T-cell (primary cell): ENCODE measurements at regions not wholly inside any gene's neighbourhood (a gene's known extent, or its start where the extent isn't known, plus 50 kb on each side); places are given as distances from the start of the nearest gene placed in this dataset.

Experiments used
- ATAC-seq, 4 experiments: fragments of 200-7000 bp in 3 of 4; fragments of 150-1000 bp in 1 of 4; cut with Tn5 transposase; replicated peaks in 1 of 4; 1 replicate in 3 of 4; 2 replicates in 1 of 4; pipeline ENCODE4 v1.10.0; 2021; ENCODE audit warnings: moderate library complexity in 3 of 4, mild to moderate bottlenecking in 2 of 4, moderate number of reproducible peaks in 1 of 4
- CTCF ChIA-PET, 2 donors: fragments of 300-600 bp; sonication (Branson Sonifier 250); formaldehyde crosslinking; loops; one replicate each; lab custom pipeline; 2022; ENCODE audit warnings: antibody characterized with exemption in 2 of 2; lab: Charles Lee
- POLR2A ChIA-PET, 2 donors: fragments of 300-600 bp; sonication (Branson Sonifier 250); formaldehyde crosslinking; loops; one replicate each; lab custom pipeline; 2022; ENCODE audit warnings: antibody characterized with exemption in 2 of 2; lab: Charles Lee
- DNase-seq, 35 experiments: peaks; one replicate each; pipeline versions ENCODE4 v3.0.0 to v3.0.0-alpha.2; 2013 to 2023
- H3K27ac ChIP-seq: one replicate; pipeline ENCODE4 v1.5.1; 2013; ENCODE audit warnings: low read length
- H3K27me3 ChIP-seq, 2 experiments: replicated peaks in 1 of 2; 1 replicate in 1 of 2; 2 replicates in 1 of 2; pipeline versions ENCODE4 v1.6.1 to v1.7.0; 2013; ENCODE audit warnings: low read length in 1 of 2, mixed read lengths in 1 of 2; ENCODE audit not compliant: control insufficient read depth in 2 of 2, insufficient read depth in 2 of 2; ENCODE audit errors: extremely low read depth in 1 of 2
- H3K36me3 ChIP-seq, 2 donors: 1 replicate in 1 of 2; 2 replicates in 1 of 2; pipeline versions ENCODE4 v1.6.1 to v1.7.0; 2013; ENCODE audit warnings: low read length in 1 of 2; ENCODE audit not compliant: control insufficient read depth in 2 of 2, insufficient read depth in 1 of 2; ENCODE audit errors: extremely low read depth in 1 of 2
- H3K4me1 ChIP-seq, 2 experiments: 1 replicate in 1 of 2; 2 replicates in 1 of 2; pipeline versions ENCODE4 v1.6.1 to v1.7.0; 2013; ENCODE audit warnings: low read length in 2 of 2, mixed read lengths in 1 of 2; ENCODE audit not compliant: insufficient read depth in 2 of 2, control insufficient read depth in 1 of 2; ENCODE audit errors: extremely low read depth in 1 of 2
- H3K4me3 ChIP-seq, 2 donors: 1 replicate in 1 of 2; 2 replicates in 1 of 2; pipeline versions ENCODE4 v1.5.1 to v1.7.0; 2013; ENCODE audit warnings: mild to moderate bottlenecking in 2 of 2, low read length in 1 of 2, moderate library complexity in 1 of 2; ENCODE audit not compliant: control insufficient read depth in 1 of 2; ENCODE audit errors: extremely low read depth in 1 of 2
- H3K9me3 ChIP-seq: 2 replicates; pipeline ENCODE4 v1.7.0; 2013
- H3K27ac Mint-ChIP-seq, 2 donors: one replicate each; pipeline ENCODE4 v1.8.0; 2020 to 2021; ENCODE audit warnings: mild to moderate bottlenecking in 2 of 2, mixed read lengths in 2 of 2
- H3K27me3 Mint-ChIP-seq, 2 donors: one replicate each; pipeline ENCODE4 v1.8.0; 2021 to 2022; ENCODE audit warnings: mixed read lengths in 2 of 2
- H3K36me3 Mint-ChIP-seq: one replicate; pipeline ENCODE4 v1.8.0; 2021; ENCODE audit warnings: mixed read lengths
- H3K4me1 Mint-ChIP-seq, 3 donors: one replicate each; pipeline ENCODE4 v1.8.0; 2020 to 2022; ENCODE audit warnings: mixed read lengths in 3 of 3, mild to moderate bottlenecking in 1 of 3
- H3K4me3 Mint-ChIP-seq, 3 donors: one replicate each; pipeline ENCODE4 v1.8.0; 2020 to 2022; ENCODE audit warnings: mild to moderate bottlenecking in 3 of 3, mixed read lengths in 3 of 3, moderate library complexity in 3 of 3
- H3K9me3 Mint-ChIP-seq, 3 donors: one replicate each; pipeline ENCODE4 v1.8.0; 2020 to 2022; ENCODE audit warnings: mixed read lengths in 3 of 3
- WGBS: methylation state at CpG from one replicate; pipeline ENCODE4 v1.1.5; 2013; ENCODE audit warnings: missing lambda C conversion rate; ENCODE audit not compliant: insufficient coverage; 5-methylcytosine and 5-hydroxymethylcytosine counted together

DNA sequence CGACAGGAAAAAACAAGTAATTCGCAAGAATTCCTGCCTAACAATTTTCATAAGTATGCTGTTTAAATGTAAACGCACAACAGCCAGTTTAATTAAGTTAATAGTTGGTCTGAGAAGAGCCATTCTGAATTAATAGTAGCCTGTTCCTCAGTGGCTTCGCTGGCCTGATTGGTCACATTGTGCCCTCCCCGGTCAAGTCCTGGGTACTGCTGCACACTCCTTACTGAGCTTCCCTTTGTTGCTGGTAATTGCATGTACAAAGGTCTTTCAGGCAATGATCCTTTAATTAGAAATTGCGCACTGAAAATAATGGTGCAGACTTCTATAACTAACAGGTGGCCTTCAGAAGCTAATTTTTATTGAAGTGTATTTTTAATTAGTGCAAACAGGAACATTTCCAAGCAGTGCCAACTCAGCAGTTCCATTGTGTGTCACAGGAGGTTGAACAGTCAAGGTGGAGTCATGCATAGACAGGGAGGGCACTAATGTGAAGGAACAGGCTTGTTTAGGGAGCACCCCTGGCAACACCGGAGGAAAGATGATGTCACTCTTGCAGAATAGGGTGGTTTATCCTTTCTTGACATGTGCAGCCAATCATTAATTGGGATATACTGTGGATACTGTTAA, 92.6 kb upstream of the SLC22A23 start:
- ChIA-PET CTCF (no interaction called here), POLR2A (no interaction called here)
- Histone ChIP-seq H3K36me3 (no peaks in the 10 kb centered on the region), H3K27me3 (peaks cover 0 to 6% of the 10 kb centered on the region in 2 experiments), H3K9me3 (no peaks in the 10 kb centered on the region), H3K27ac (no peak overlapping the region), H3K4me1 (no peaks in the 10 kb centered on the region), H3K4me3 (no peak overlapping the region)
- H3K27ac Mint-ChIP-seq, result no peak overlapping the region
- H3K9me3 Mint-ChIP-seq, result peaks cover 0 to 4% (median 0%) of the 10 kb centered on the region in 3 donors
- H3K36me3 Mint-ChIP-seq, result no peaks in the 10 kb centered on the region
- 100% methylated on average over 1 of the region's 7 CpGs for WGBS
- H3K27me3 Mint-ChIP-seq, result peaks cover 13 to 17% of the 10 kb centered on the region in 2 donors
- no peak for DNase-seq
- no peak for ATAC-seq
- no peaks in the 10 kb centered on the region for H3K4me1 Mint-ChIP-seq
- no peak overlapping the region for H3K4me3 Mint-ChIP-seq

DNA sequence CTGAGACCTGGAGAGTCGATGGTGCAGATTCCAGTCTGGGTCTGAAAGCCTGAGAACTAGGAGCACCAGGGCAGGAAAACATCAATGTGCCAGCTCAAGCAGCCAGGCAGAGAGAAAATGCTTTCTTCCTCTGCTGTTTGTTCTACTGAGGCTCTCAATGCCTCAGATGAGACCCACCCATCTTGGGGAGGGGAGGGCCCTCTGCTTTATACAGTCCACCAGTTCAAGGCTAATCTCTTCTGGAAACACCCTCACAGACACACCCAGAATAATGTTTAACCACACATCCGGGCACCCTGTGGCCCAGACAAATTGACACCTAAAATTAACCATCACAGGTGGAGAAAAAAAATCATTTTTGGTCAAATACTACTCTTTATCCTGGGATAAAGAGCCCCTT, 89.3 kb upstream of the SLC22A23 start:
- no peaks in the 10 kb centered on the region for H3K36me3 Mint-ChIP-seq
- no peaks in the 10 kb centered on the region for H3K4me1 Mint-ChIP-seq
- 50% methylated on average over 1 of the region's 2 CpGs for WGBS
- CTCF ChIA-PET, result no interaction called here
- H3K4me1 ChIP-seq, result no peaks in the 10 kb centered on the region
- H3K27ac ChIP-seq, result no peak overlapping the region
- POLR2A ChIA-PET, result no interaction called here
- no peaks in the 10 kb centered on the region for H3K36me3 ChIP-seq
- no peak overlapping the region for H3K4me3 Mint-ChIP-seq
- no peak overlapping the region for H3K4me3 ChIP-seq
- no peaks in the 10 kb centered on the region for H3K9me3 Mint-ChIP-seq
- H3K27me3 Mint-ChIP-seq, result peaks cover 10 to 16% of the 10 kb centered on the region in 2 donors
- DNase-seq (no peak), ATAC-seq (no peak)
- H3K9me3 ChIP-seq, result no peaks in the 10 kb centered on the region
- H3K27ac Mint-ChIP-seq, result no peak overlapping the region
- peaks cover 0 to 6% of the 10 kb centered on the region in 2 experiments for H3K27me3 ChIP-seq

DNA sequence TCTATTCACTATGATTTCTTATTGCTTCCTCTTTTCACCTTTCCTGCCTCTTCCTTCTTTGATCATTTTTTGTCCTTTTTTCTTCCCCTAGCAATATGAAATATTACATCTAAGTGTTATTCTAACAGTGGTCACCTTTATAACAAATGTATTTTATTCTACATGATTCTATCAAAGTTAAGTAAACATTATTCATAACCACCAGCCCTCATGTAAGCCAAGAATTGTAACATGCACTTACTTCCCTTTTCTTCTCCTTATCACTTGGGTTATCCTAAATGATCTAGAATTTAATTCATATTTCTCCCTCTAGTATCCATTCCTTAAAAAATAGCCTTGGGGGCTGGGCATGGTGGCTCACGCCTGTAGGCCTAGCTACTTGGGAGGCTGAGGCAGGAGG, 88.3 kb upstream of the SLC22A23 start:
- POLR2A ChIA-PET, result no interaction called here
- no peaks in the 10 kb centered on the region for H3K9me3 Mint-ChIP-seq
- H3K4me1 Mint-ChIP-seq, result no peaks in the 10 kb centered on the region
- peaks cover 10 to 19% of the 10 kb centered on the region in 2 donors for H3K27me3 Mint-ChIP-seq
- DNase-seq (no peak), ATAC-seq (no peak)
- peaks cover 0 to 6% of the 10 kb centered on the region in 2 experiments for H3K27me3 ChIP-seq
- H3K9me3 ChIP-seq, result no peaks in the 10 kb centered on the region
- WGBS, result no CpG with 5 or more reads among the region's 1 CpG
- H3K27ac ChIP-seq, result no peak overlapping the region
- no peaks in the 10 kb centered on the region for H3K36me3 Mint-ChIP-seq
- no peak overlapping the region for H3K27ac Mint-ChIP-seq
- CTCF ChIA-PET, result no interaction called here
- no peaks in the 10 kb centered on the region for H3K4me1 ChIP-seq
- H3K4me3 Mint-ChIP-seq, result no peak overlapping the region
- H3K4me3 ChIP-seq, result no peak overlapping the region
- no peaks in the 10 kb centered on the region for H3K36me3 ChIP-seq

- H3K4me1 ChIP-seq, result no peaks in the 10 kb centered on the region
- no peak for DNase-seq
- no peak for ATAC-seq
- Mint-ChIP-seq H3K27me3 (peaks cover 12 to 13% of the 10 kb centered on the region in 2 donors), H3K9me3 (no peaks in the 10 kb centered on the region), H3K36me3 (no peaks in the 10 kb centered on the region), H3K4me3 (no peak overlapping the region), H3K4me1 (no peaks in the 10 kb centered on the region), H3K27ac (no peak overlapping the region)
- H3K27ac ChIP-seq, result no peak overlapping the region
- CTCF ChIA-PET, result no interaction called here
- no peak overlapping the region for H3K4me3 ChIP-seq
- no peaks in the 10 kb centered on the region for H3K9me3 ChIP-seq
- POLR2A ChIA-PET, result no interaction called here
- no peaks in the 10 kb centered on the region for H3K36me3 ChIP-seq
- peaks cover 0 to 5% of the 10 kb centered on the region in 2 experiments for H3K27me3 ChIP-seq
- 89% methylated on average over 6 of the region's 6 CpGs for WGBS
These were observed 85.3 kb upstream of the SLC22A23 start for GRCh38 chr6:3542032-3542640.

DNA sequence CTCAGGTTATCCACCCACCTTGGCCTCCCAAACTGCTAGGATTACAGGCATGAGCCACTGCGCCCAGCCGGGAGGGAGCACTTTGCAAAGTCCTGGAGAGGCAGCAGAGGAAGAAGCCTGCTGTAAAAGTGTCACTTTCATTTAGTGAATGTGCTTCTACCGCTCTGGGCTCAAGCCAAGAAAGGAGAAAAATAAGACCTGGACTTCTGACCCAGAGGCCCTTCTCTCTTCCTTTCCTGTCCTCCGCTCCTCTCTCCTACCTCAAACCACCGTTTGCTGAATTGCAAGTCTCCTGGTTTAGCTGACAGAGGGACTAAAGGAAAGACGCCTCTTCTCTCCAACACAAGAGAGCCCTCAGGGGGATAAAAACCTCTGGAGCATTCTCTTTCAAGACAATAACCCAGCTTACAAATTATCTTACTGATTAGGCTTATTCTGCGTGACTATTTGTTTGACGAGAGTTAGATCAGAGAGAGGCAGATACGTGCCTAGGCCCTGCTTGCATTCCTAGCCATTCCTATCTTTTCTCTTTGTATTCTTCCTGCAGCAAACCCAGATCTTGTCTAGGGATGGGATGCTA, 84.2 kb upstream of the SLC22A23 start:
- WGBS, result 81% methylated on average over 6 of the region's 9 CpGs
- DNase-seq, result no peak
- no peaks in the 10 kb centered on the region for H3K9me3 Mint-ChIP-seq
- peaks cover 12 to 13% of the 10 kb centered on the region in 2 donors for H3K27me3 Mint-ChIP-seq
- no peaks in the 10 kb centered on the region for H3K36me3 ChIP-seq
- no peaks in the 10 kb centered on the region for H3K9me3 ChIP-seq
- ATAC-seq, result no peak
- no peak overlapping the region for H3K27ac Mint-ChIP-seq
- no peaks in the 10 kb centered on the region for H3K4me1 ChIP-seq
- H3K27ac ChIP-seq, result no peak overlapping the region
- CTCF ChIA-PET, result no interaction called here
- no peak overlapping the region for H3K4me3 ChIP-seq
- H3K4me3 Mint-ChIP-seq, result no peak overlapping the region
- POLR2A ChIA-PET, result no interaction called here
- H3K27me3 ChIP-seq, result peaks cover 0 to 5% of the 10 kb centered on the region in 2 experiments
- no peaks in the 10 kb centered on the region for H3K4me1 Mint-ChIP-seq
- H3K36me3 Mint-ChIP-seq, result no peaks in the 10 kb centered on the region

GRCh38 chr6:3540253-3540820, 83.5 kb upstream of the SLC22A23 start:
- POLR2A ChIA-PET, result no interaction called here
- ATAC-seq (no peak), DNase-seq (no peak)
- no peak overlapping the region for H3K4me3 ChIP-seq
- no peaks in the 10 kb centered on the region for H3K9me3 ChIP-seq
- H3K27ac ChIP-seq, result no peak overlapping the region
- Mint-ChIP-seq H3K9me3 (no peaks in the 10 kb centered on the region), H3K27ac (no peak overlapping the region), H3K27me3 (peaks cover 12 to 13% of the 10 kb centered on the region in 2 donors), H3K4me1 (no peaks in the 10 kb centered on the region), H3K36me3 (no peaks in the 10 kb centered on the region), H3K4me3 (no peak overlapping the region)
- peaks cover 0 to 5% of the 10 kb centered on the region in 2 experiments for H3K27me3 ChIP-seq
- CTCF ChIA-PET, result no interaction called here
- no peaks in the 10 kb centered on the region for H3K4me1 ChIP-seq
- no peaks in the 10 kb centered on the region for H3K36me3 ChIP-seq
- 97% methylated on average over 7 of the region's 8 CpGs for WGBS
